Kidney tubule cell (primary cell): ENCODE measurements at regions not wholly inside any gene's neighbourhood (a gene's known extent, or its start where the extent isn't known, plus 50 kb on each side); places are given as distances from the start of the nearest gene placed in this dataset.
A peak's percentile ranks its signal among the peaks of the same experiment; 100 is the strongest.

Experiments used
- DNase-seq: peaks from one replicate; pipeline ENCODE4 v3.0.0-alpha.2; 2018; ENCODE audit warnings: low spot score

DNA sequence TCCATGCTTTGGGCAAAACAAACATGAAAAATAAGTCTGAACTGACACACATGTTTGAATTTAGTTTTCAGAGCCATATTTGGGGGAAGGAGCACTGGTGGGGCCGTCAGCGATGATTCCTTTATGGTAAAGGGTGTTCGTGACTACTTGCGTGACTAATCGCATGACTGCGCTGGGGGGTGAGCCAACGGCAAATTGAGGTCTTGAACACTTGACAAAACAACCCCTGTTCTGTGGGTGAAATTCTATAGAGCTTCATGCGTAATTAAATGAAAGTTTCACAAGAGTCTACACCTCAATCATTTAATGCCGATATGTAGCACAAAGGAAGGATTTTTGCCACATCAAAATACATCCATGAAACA, 127.5 kb upstream of the CYP1B1 start:
- no peak for DNase-seq

DNA sequence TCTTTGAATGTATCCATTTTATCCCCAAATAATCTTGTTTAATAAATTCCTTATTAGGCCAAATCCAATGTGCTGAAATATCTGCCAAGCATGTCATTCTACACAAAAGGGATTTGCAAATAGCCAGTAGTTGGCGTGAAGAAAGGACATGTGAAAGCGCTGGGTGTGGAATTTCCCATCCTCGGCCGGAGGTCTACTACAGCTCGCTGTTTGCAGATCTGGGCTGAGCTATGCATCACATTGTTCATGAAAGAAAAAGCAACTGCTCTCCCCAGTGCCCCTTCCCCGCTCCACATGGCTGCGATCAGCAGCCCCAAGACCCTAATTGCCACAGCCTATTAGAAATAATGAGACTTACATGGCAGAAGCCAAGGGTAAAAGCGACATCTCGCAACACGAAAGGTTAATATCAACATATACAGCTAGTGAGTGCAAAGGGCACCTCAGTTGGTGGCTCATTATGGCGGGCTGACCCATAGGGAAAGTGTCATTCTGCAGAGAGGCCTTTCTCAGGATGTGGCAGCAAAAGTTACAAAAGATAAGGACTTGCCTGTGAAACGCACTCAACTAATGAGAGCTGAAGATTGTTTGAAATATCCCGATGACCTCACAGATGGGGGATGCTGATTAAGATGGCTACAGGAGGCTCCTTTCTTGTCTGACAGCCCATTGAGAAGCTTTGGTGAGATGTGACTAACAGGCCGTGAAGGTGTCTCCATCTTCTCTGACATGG, 126.9 kb upstream of the CYP1B1 start:
- DNase-seq: no peak

DNA sequence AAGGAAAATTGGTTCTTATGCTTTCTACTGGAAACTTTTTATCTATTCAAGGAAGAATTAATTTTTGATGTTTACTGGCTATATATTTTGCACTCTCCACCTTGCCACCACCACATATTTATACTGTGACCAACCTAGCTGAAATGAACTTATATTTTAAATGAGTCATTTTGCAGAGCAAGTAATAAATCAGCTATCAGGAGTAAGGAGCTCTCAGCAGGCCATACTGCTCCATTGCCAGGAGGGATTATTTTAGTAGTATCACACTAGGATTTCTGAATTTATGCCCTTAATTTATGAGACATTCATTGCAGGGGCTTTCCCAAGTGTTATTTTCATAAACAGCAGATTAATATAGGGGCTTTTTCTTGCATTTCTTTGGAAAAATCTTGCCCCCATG, 125.8 kb upstream of the CYP1B1 start:
- DNase-seq: peak; percentile 38

DNA sequence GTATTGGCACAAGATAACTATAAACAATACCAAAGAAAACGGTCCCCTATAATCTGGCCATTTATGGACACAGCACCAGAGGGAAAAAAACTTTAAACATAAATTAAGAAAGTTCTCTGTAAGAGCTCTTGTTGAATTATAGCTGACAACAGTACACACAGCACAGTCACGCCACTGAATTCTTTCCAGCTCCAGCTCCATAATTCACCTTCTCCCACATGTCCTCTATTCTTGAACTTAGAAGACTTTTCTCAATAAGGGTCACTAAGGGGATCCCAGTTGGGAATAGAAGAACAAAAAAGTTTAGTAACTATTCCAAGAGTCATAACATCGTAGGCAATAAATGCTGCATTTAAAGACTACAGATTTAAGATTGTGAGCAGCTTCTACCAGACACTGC, 124.6 kb upstream of the CYP1B1 start:
- no peak for DNase-seq

DNA sequence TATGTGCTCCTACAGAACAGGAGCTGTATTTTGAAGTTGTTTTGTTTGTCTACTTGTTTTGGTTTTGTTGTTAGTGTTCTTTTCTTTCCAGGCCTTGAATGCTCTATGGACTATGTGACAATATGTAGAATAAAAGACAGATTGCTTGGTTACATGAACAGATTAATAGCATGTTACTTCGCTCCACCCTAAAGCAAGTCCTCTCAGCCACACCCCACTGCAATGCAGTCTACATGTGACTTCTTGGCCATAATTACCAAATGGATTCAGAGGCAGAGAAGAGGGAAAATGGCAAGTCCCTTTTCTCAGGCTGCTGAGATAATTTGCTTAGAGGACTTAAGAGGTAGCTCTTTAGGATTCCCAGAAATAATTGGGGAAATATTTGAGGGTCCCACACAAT, 123.2 kb upstream of the CYP1B1 start:
- DNase-seq: no peak

DNA sequence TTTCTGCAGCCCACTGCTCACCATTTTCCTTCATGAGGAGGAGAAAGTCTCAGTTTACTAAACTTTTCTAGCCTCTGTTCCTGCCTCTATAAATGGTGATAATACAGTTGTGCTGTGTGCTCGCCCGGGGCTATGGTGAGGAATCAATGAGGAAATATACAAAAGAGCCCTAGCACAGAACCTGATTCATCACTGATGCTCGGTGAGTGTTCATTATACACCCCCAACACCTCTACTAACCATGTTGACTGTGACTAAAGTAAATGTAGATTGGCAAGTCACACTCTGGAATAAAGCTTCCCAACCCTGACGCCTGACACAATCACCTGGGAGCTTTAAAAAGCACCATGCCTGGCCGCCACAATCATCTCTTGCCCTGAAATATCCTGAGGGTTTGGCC, 118.8 kb upstream of the CYP1B1 start:
- DNase-seq: peak; percentile 40

DNA sequence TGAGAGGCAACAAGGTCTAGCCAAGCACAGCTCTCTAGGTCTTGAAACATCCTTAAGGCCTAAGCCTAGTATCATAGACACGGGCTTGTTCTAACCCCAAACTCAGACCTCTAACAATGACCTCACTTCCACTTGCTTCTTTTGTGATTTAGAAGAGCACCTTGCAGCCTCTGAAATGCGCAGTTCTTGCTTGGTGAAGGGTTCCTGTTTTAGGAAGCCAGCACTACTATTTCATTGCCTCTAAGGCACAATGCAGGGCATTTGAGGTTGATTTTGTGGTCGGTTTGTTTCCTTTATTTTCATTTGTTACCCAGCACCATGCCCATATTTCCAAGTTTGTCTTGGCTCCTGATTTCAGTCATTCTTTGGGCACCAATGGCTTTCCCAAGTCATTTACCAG, 117.0 kb upstream of the CYP1B1 start:
- no peak for DNase-seq

DNA sequence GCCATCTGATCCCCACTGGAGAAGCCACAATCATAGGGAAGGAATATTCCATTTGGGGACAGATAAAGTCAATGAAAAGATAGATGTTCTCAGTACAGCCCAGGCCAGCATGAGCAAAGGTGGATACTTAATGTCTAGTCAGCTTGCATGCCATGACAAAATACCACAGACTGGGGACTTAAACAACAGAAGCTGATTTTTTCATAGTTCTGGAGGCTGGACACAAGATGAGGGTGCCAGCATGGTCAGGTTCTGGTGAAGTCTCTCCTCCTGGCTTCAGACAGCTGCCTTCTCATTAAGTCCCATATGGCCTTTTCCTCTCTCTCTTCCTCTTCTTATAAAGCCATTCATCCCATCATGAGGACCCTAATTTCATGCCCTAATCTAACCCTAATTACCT, 116.1 kb upstream of the CYP1B1 start:
- DNase-seq: no peak

DNA sequence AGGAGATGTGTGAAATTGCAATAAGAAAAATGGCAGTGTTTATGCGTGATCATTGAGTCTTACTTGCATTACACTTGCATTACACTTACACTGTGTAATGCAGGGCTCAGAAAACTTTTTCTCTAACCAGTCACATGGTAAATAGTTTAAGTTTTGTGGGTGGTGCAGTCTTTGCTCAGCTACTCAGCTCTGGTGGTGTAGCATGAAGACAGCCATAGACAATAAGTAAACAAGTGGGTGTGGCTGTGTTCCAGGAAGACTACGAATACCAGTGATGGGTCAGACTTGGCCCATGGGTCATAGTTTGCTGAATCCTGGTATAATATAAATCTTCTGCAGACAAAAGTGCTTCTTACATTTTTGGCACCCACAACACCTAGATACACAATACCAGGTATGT, 115.6 kb upstream of the CYP1B1 start:
- DNase-seq: no peak

DNA sequence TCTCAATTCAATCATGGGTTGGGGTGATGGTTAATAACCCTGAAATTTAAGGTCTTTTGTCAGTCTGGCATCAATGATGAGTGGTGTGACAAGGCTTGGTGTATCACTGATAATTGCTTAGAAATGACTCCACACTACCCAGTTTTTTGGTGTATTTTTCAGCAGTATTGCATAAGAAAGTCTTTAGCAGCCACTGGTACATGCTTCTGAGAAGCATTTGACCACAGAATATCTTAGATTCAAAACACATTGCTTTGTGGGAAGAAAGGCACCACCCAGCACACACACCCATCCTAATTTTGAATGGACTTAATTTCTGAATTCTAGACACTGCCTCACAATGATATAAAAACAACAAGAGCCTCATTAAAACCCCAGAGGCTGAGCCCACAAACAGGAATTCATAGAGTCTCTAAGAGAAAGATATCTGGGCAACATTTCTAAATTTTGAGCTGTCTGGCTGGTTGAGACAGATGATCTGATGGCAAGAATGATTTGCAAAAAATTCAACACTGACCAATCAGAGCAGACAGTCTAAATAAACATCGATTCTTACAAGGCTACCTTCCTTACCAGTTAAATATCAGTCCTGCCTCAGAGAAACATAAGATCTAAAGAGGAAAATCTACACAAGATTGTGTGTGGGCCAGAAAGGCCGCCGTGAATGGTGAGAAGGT, 114.7 kb upstream of the CYP1B1 start:
- DNase-seq: no peak

DNA sequence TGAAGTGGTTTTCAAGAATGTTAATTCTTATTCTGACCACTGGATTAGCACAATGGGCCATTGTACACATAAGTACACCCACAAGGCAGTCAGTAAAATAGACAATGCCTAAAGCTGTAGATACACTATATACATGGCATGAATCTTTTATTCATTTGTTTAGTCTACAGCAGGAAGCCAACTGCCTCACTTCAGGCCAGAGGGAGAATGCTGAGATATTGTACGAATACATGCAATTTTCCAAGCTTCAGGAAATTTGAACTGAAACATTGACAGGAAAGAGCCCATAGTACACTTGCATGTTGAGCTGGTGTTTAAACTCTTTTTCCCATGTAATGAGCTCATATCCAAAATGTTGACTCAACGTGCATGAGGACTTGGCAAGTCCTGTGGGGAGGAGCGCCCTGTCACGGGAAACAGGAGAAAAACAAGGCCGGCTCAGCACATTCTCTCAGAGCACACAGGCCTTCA, 111.6 kb upstream of the CYP1B1 start:
- peak; percentile 59 for DNase-seq

DNA sequence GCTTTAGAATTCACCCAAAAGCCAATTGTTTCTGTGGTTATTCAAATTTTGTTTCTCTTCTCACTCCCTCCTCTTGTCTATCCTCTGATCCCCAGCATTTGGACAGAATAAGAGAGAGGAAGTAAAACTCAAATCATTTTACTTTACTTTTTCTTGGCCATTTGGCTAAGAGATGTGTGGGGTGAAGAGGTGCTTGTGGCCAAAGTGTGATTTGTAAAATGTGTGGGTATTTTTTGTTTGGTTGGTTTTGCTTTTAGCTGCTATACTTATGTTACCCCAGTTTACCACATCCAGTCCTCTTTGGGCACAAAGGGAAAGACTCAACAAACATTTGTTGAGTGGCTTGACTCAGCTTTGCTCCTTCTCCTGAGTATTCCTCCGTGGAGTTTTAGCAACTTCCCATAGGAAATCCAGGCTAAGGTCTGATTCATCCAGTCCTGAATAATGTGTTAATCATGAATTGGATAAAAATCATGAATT, 109.1 kb upstream of the CYP1B1 start:
- peak; percentile 60 for DNase-seq

DNA sequence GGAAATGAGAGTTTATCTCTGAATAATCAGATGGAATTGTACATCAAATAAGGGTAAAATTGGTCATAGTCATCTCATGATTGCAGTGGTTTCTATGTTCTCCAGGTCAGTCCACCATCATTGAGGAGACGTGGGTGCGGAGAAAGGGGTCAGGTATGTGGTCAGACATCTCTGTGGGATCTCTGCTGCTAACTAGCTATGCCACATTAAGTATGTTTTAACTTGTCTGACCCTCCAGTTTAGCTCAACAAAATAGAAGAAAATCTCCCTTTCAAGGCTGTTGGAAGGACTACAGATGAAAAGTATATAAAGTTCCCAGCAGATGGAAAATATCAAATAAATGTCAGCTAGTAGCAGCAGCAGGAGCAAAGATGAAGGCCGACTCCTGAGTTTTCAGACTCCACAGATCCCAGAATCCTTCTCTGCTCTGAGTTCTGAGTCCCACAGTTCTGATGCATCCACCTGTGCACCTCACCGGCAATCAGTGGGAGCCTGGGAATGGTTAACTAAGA, 106.6 kb upstream of the CYP1B1 start:
- no peak for DNase-seq

DNA sequence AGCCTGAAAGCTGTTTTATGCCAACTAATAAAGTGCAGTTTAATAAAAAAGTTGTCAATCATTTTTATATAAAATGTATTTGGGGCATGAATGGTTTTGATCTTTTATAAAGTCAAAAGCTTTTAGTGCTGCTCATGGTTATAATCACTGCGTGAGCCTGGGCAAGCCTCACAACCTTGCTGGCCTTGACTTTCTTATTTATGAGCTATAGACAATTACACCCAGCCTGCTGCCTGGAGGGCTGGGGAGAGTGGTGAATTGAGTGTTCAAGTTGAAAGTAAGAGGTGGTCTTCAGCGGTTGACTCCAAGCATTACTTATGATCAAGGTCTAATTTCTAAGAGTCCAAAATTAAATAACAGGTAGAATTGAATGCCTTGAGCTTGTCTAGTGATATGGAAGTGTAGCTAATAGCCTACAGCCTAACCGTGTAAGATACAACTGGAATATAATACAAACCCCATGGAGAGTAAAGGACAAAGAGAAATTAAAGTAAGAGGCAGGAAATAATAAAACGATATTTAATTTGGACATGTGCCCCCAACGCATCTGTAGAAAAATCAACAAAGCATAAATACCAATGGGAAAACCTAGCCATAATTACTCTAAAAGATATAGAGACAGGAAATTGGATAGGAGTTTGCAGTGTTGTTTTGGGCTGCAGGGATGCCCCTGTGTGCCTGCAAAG, 106.0 kb upstream of the CYP1B1 start:
- no peak for DNase-seq

DNA sequence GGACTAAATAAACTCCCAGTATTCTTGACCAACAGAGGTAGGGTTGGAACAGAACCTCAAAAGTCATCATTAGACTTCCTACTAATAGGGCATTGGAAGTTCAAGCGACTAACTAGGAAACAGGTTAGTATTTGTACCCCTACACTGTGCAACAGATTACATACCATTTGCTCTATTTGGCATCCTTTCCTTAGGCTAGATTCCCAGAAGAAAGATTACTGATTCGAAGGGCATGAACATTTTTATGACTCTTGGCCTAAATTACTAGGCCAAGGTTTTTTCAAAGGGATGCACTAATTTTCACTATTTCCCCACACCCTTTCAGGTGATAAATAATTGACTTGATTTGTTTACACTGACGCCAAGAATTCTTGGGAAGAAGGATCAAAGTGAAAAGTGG, 104.8 kb upstream of the CYP1B1 start:
- DNase-seq: no peak

DNA sequence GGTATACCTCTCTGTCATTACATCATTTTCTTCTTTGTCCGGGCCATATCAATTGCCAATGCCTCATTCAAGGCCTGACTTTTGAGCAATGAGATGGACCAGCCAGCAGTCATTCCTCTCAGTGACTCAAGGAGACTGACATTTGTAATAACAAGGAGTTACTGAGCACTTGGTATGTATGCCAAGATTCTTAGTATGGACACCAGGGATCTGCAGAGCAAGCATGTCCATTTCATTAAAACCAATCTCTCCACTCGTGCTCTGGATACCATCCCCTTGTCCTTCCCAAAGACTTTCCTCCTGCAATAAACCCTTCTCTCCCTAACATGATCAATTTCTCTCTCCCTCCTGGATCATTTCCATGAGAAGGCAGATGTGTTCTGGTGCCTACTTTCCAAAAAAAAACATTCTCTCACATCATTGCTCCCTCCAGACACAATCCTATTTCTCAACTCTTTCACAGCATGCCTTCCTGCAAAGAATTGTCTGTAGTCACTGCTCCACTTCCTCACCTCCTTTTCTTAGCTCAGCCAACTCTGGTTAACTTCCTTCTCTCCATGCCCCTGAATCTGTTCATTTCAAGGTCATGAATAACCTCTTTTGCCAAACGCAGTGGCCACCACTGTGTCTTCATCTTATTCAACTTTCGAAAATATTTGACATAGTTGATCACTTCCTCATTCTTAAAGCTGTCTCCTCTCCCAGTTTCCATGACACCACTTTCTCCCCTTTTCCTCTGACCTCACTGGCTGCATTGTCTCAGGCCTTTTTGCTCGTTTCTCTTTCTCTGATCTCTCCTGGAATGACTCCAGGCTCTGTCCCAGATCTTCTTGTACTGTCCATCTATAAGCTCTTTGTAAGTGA, 102.8 kb upstream of the CYP1B1 start:
- peak; percentile 95 for DNase-seq

DNA sequence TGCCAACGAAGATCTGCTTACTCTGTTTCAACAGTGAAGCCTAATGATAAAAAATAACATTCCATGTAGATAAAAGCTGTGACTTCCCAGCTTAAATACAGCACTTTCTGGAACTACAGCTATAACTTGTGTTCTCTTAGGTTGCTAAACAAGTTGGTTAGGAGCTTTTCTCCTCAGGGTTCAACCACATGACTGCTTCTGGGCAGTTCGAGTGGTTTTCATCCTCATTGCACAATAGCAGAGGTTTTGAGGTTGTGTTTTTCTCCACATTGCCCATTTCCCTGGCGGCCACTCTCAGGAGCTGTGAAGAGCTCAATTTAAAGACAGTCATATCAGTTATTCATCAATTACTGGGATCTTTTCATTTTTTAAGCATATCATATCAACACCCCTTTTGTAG, 102.2 kb upstream of the CYP1B1 start:
- no peak for DNase-seq

DNA sequence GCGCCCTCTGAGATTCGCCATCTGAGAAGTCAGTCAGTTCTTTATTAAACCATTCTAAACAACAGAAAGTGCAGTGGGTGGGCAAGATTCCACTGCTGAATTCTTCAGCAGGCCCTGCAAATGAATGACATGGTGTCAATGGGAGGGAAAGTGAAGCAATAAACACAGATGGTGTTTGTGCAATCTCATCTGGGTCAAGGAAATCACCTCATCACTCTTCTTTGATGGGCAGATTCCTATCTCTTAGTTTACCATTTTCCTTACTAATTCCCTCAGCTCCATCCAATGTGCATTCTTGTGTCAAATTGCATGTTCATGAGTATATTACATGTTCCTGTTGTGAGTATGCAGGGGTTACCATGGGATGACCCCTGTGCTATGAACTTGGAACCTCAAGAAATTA, 100.7 kb upstream of the CYP1B1 start:
- peak; percentile 77 for DNase-seq

DNA sequence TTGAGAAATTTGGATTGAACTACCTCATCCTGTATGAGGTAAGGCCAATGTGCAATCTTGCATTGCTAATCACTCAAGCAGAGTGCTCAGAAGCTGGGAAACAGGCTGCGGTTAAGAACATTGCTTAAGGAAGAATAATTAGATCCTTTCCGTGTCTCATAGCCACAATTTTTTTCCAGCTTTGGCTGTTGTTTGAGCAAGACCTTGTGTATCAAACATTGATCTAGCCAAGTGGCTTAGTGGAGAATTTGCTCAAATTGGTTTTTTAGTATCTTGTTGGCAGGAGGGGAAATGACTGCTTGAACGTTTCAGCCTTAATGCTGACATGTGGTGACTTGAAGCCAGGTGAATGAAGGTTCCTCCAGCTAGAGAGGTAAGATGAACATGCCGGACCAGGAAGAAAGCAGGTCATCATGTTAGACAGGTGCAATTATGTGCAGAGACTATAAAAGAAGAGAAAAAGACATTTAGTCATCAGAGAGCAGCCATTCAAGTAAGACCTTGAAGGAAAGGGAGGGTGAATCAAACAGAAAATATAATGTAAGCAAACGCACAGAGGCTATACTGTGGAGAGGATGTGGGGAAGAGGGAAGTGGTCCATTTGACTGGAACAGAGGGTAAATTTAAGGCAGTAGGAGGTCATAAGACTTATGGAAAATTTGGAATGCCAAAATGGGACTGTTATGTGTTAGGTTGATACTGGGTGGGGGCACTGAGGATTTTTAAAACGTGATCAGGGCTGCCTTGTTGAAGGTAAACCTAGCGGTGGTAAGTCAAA, 98.9 kb upstream of the CYP1B1 start:
- DNase-seq: peak; percentile 97

DNA sequence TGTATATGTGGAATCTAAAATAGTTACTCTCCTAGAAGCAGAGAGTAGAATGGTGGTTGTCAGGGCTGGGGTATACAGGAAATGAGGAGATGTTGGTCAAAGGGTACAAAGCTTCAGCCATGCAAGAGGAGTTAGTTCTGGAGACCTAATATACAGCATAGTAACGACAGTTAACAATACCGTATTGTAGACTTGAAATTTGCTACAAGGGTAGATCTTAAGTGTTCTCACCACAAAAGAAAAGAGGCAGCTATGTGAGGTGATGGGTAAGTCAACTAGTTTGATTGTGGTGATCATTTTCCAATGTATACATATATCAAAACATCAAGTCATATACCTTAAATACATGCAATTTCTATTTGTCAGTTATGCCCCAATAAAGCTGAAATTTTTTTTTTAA, 98.2 kb upstream of the CYP1B1 start:
- DNase-seq: no peak

DNA sequence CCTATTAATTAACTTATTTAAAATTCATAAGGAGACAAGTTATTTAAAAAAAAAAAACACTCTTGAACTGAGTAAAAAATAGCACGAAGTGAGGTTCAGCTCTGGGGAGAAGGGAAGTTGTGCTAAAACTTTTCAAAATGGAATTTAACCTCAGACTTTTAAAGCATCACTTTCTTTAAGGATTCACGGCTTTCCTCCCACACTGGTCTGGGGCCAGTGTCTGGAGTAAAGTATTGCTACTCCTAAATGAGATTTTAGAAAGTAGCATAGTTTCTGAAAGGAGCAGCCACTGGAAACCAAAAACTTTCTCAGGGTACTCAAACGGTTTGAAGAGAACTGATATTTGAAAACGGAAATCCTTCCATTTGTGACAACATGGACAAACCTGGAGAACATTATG, 97.7 kb upstream of the CYP1B1 start:
- DNase-seq: no peak
